H1 (cell line): ENCODE measurements at regions not wholly inside any gene's neighbourhood (a gene's known extent, or its start where the extent isn't known, plus 50 kb on each side); places are given as distances from the start of the nearest gene placed in this dataset.

Experiments used
- CTCF ChIA-PET: fragments of 300-600 bp; sonication (Branson Sonifier 250); formaldehyde crosslinking; loops from one replicate; lab custom pipeline; 2021; ENCODE audit not compliant: partially characterized antibody; lab: Charles Lee
- POLR2A ChIA-PET: fragments of 300-600 bp; sonication (Branson Sonifier 250); formaldehyde crosslinking; loops from one replicate; lab custom pipeline; 2021; ENCODE audit warnings: inconsistent platforms; ENCODE audit not compliant: partially characterized antibody; lab: Charles Lee
- DNase-seq, 2 experiments: peaks; one replicate each; pipeline versions ENCODE4 v3.0.0 to v3.0.0-alpha.2; 2010 to 2022; ENCODE audit warnings: low spot score in 2 of 2, low read depth in 1 of 2, mixed read lengths in 1 of 2
- FAIRE-seq: peaks from 2 replicates; lab custom pipeline; 2011; peaks lifted over from hg19 to GRCh38; lab: Jason Lieb, UNC
- H2AFZ ChIP-seq: 2 replicates; pipeline ENCODE4 v1.8.1; 2012; ENCODE audit warnings: low read length, inconsistent platforms
- H2AK5ac ChIP-seq: 2 replicates; pipeline ENCODE4 v1.6.1; 2013; ENCODE audit warnings: low read depth, low read length
- H2BK120ac ChIP-seq: replicated peaks from 2 replicates; pipeline ENCODE3; 2013; ENCODE audit warnings: low read depth, low read length, inconsistent platforms
- H2BK12ac ChIP-seq: 2 replicates; pipeline ENCODE4 v1.6.1; 2013; ENCODE audit warnings: low read depth, low read length
- H2BK15ac ChIP-seq: 2 replicates; pipeline ENCODE4 v1.6.1; 2013; ENCODE audit warnings: low read length
- H2BK20ac ChIP-seq: 2 replicates; pipeline ENCODE4 v1.6.1; 2013; ENCODE audit warnings: low read length
- H2BK5ac ChIP-seq: 2 replicates; pipeline ENCODE4 v1.6.1; 2013; ENCODE audit warnings: low read depth, low read length
- H3K14ac ChIP-seq: 2 replicates; pipeline ENCODE4 v1.6.1; 2013; ENCODE audit warnings: inconsistent platforms; ENCODE audit not compliant: insufficient read length
- H3K18ac ChIP-seq: 2 replicates; pipeline ENCODE4 v1.6.1; 2013; ENCODE audit warnings: low read length; ENCODE audit errors: extremely low read depth
- H3K23ac ChIP-seq: 2 replicates; pipeline ENCODE4 v1.6.1; 2013; ENCODE audit warnings: inconsistent platforms; ENCODE audit not compliant: insufficient read length
- H3K23me2 ChIP-seq: 2 replicates; pipeline ENCODE4 v1.6.1; 2013; ENCODE audit warnings: low read depth, low read length
- H3K27ac ChIP-seq: 2 replicates; pipeline ENCODE4 v1.6.1; 2011; ENCODE audit warnings: low read depth, low read length, inconsistent platforms
- H3K27me3 ChIP-seq, 4 experiments: replicated peaks in 1 of 4; 1 replicate in 1 of 4; 2 replicates in 3 of 4; pipeline versions ENCODE4 v1.6.1 to v1.8.1; 2011 to 2013; ENCODE audit warnings: low read length in 3 of 4, mild to moderate bottlenecking in 3 of 4, inconsistent platforms in 2 of 4, mixed read lengths in 2 of 4, moderate library complexity in 1 of 4; ENCODE audit not compliant: control insufficient read depth in 3 of 4, insufficient read depth in 3 of 4; ENCODE audit errors: extremely low read depth in 1 of 4
- H3K36me3 ChIP-seq, 4 experiments: 2 replicates each; pipeline versions ENCODE4 v1.6.1 to v1.8.1; 2011 to 2013; ENCODE audit warnings: mild to moderate bottlenecking in 4 of 4, low read length in 3 of 4, moderate library complexity in 2 of 4, control low read depth in 1 of 4, inconsistent platforms in 1 of 4; ENCODE audit not compliant: insufficient read depth in 4 of 4, control insufficient read depth in 2 of 4
- H3K4ac ChIP-seq: replicated peaks from 2 replicates; pipeline ENCODE3; 2013; ENCODE audit warnings: low read length, low read depth, mixed read lengths, inconsistent platforms; ENCODE audit not compliant: insufficient read length
- H3K4me1 ChIP-seq, 4 experiments: replicated peaks in 1 of 4; 1 replicate in 1 of 4; 2 replicates in 3 of 4; pipeline versions ENCODE4 v1.6.1 to v1.8.1; 2011 to 2013; ENCODE audit warnings: low read length in 3 of 4, inconsistent platforms in 2 of 4, mixed read lengths in 1 of 4; ENCODE audit not compliant: insufficient read depth in 4 of 4, control insufficient read depth in 3 of 4
- H3K4me2 ChIP-seq, 2 experiments: 2 replicates each; pipeline versions ENCODE4 v1.6.1 to v1.8.1; 2011 to 2013; ENCODE audit warnings: low read depth in 2 of 2, low read length in 2 of 2, control low read depth in 1 of 2, inconsistent platforms in 1 of 2, mild to moderate bottlenecking in 1 of 2; ENCODE audit not compliant: insufficient read depth in 1 of 2
- H3K4me3 ChIP-seq, 4 experiments: fragments of 200-600, 300-600 bp in 1 of 4; sonication (generic), shearing (Covaris generic), sonication (Bioruptor Twin) in 1 of 4; 2 replicates each; pipeline versions ENCODE4 v1.5.1 to v1.8.1; 2011 to 2016; ENCODE audit warnings: low read length in 4 of 4, low read depth in 3 of 4, control low read depth in 2 of 4, inconsistent platforms in 2 of 4, mild to moderate bottlenecking in 2 of 4, mixed read lengths in 1 of 4, moderate library complexity in 1 of 4; ENCODE audit not compliant: insufficient read depth in 2 of 4; ENCODE audit errors: extremely low read depth in 1 of 4
- H3K56ac ChIP-seq: replicated peaks from 2 replicates; pipeline ENCODE3; 2013; ENCODE audit warnings: low read depth, mild to moderate bottlenecking, mixed read lengths, low read length, inconsistent platforms; ENCODE audit not compliant: insufficient read length
- H3K79me1 ChIP-seq: 2 replicates; pipeline ENCODE4 v1.6.1; 2013; ENCODE audit warnings: low read depth, low read length, control low read depth
- H3K79me2 ChIP-seq, 2 experiments: 2 replicates each; pipeline versions ENCODE4 v1.6.1 to v1.8.1; 2012 to 2013; ENCODE audit warnings: low read length in 2 of 2, mild to moderate bottlenecking in 2 of 2, inconsistent platforms in 1 of 2; ENCODE audit not compliant: insufficient read depth in 2 of 2, control insufficient read depth in 1 of 2
- H3K9ac ChIP-seq, 4 experiments: replicated peaks in 1 of 4; 1 replicate in 1 of 4; 2 replicates in 3 of 4; pipeline versions ENCODE4 v1.6.1 to v1.8.1; 2011 to 2013; ENCODE audit warnings: low read depth in 3 of 4, low read length in 3 of 4, control low read depth in 2 of 4, mild to moderate bottlenecking in 2 of 4, moderate library complexity in 2 of 4, inconsistent platforms in 1 of 4; ENCODE audit errors: extremely low read depth in 1 of 4
- H3K9me3 ChIP-seq, 2 experiments: 2 replicates each; pipeline versions ENCODE4 v1.6.1 to v1.8.1; 2012 to 2013; ENCODE audit warnings: mild to moderate bottlenecking in 2 of 2, moderate library complexity in 2 of 2, control low read depth in 1 of 2, inconsistent platforms in 1 of 2, low read depth in 1 of 2, low read length in 1 of 2, mixed read lengths in 1 of 2; ENCODE audit not compliant: insufficient read depth in 2 of 2
- H4K20me1 ChIP-seq, 2 experiments: replicated peaks in 1 of 2; 2 replicates each; pipeline versions ENCODE3 to v1.8.1; 2011 to 2013; ENCODE audit warnings: inconsistent platforms in 2 of 2, low read length in 2 of 2, mild to moderate bottlenecking in 1 of 2; ENCODE audit not compliant: insufficient read depth in 2 of 2, control insufficient read depth in 1 of 2
- H4K5ac ChIP-seq: 2 replicates; pipeline ENCODE4 v1.6.1; 2013; ENCODE audit warnings: low read length, low read depth, mixed read lengths, inconsistent platforms; ENCODE audit not compliant: insufficient read length
- H4K8ac ChIP-seq: 2 replicates; pipeline ENCODE4 v1.8.0; 2013; ENCODE audit warnings: mild to moderate bottlenecking, moderate library complexity, low read length, inconsistent platforms; ENCODE audit not compliant: insufficient read depth; ENCODE audit errors: extremely low read depth
- H4K91ac ChIP-seq: replicated peaks from 2 replicates; pipeline ENCODE3; 2013; ENCODE audit warnings: low read length, mixed read lengths, inconsistent platforms; ENCODE audit not compliant: insufficient read length
- BACH1 ChIP-seq: IDR thresholded peaks from 2 replicates; pipeline ENCODE4 v1.6.1; 2012; ENCODE audit warnings: low read length, improper control_type of control experiment
- BCL11A ChIP-seq, 2 experiments: IDR thresholded peaks; one replicate each; pipeline ENCODE4 v1.6.1; 2011; ENCODE audit warnings: low read depth in 2 of 2, low read length in 2 of 2, mild to moderate bottlenecking in 2 of 2
- HDAC6 ChIP-seq: IDR thresholded peaks from one replicate; pipeline ENCODE4 v1.7.1; 2012; ENCODE audit warnings: low read depth, mild to moderate bottlenecking, inconsistent platforms, low read length, moderate library complexity
- SAP30 ChIP-seq: fragments of 300-600 bp; sonication (generic); IDR thresholded peaks from 2 replicates; pipeline ENCODE4 v1.7.1; 2012; ENCODE audit warnings: low read length, moderate library complexity, mild to moderate bottlenecking, inconsistent platforms; ENCODE audit not compliant: insufficient read depth, insufficient replicate concordance
- WGBS, 2 experiments: shearing (Covaris generic) in 1 of 2; methylation state at CpG; one replicate each; pipeline versions ENCODE4 v1.1.6 to v1.1.7; 2013 to 2015; ENCODE audit warnings: low lambda C conversion rate in 2 of 2, mixed read lengths in 2 of 2, inconsistent platforms in 1 of 2, low coverage in 1 of 2, missing lambda C conversion rate in 1 of 2; ENCODE audit not compliant: insufficient replicate concordance in 2 of 2, insufficient coverage in 1 of 2, insufficient read length in 1 of 2; ENCODE audit errors: extremely low coverage in 1 of 2, missing lambda C conversion rate in 1 of 2; 5-methylcytosine and 5-hydroxymethylcytosine counted together
- TF ChIP-seq, protein P1 (sequence below): IDR thresholded peaks from 2 replicates; pipeline ENCODE4 v1.6.1; 2012; ENCODE audit warnings: inconsistent platforms

DNA sequence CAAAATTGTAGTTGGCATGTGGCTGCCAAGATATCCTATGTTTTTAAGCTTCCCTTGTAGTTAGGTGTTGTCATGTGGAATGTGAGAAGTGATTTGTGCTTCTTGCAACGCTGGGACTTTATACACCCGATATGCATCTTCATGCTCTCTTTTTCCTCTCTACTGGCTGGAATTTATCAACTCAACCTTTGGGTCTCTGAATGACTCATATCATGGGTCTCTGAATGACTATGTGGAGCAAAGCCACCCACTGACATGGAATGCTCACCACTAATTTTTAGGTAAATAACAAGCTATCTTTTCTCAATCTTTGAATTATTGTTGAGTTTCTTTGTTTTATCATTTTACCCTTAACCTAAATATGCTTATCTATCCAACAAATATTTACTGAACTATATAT, 144.6 kb downstream of the ATP23 start:
- Histone ChIP-seq H3K27ac (no peak overlapping the region), H3K23me2 (no peaks in the 10 kb centered on the region), H4K91ac (no peak overlapping the region), H3K14ac (no peak overlapping the region), H3K27me3 (no peaks in the 10 kb centered on the region), H2BK120ac (no peak overlapping the region), H3K23ac (no peak overlapping the region), H3K9ac (no peak overlapping the region), H4K20me1 (no peaks in the 10 kb centered on the region), H3K4ac (no peak overlapping the region), H3K9me3 (no peaks in the 10 kb centered on the region; a peak in 1 of 4 replicates), H3K4me1 (0 out of 7 replicates have a peak, but pooled peaks cover 0 to 4% (median 0%) of the 10 kb centered on the region in 4 experiments), H2BK12ac (no peak overlapping the region), H3K79me2 (no peaks in the 10 kb centered on the region), H3K4me2 (no peak overlapping the region), H2BK5ac (no peak overlapping the region), H3K18ac (no peak overlapping the region), H3K36me3 (no peaks in the 10 kb centered on the region), H2BK20ac (no peak overlapping the region), H2AFZ (no peak overlapping the region), H2BK15ac (no peak overlapping the region), H4K8ac (no peak overlapping the region), H3K79me1 (no peaks in the 10 kb centered on the region), H3K56ac (no peak overlapping the region), H3K4me3 (no peak overlapping the region), H4K5ac (no peak overlapping the region), H2AK5ac (no peak overlapping the region)
- no peak for TF ChIP-seq BACH1
- no peak for TF ChIP-seq SAP30
- no peak for TF ChIP-seq BCL11A (IDR thresholded peaks at IDR 0.05; ENCODE audit: low read depth in 2 of 2, low read length in 2 of 2)
- TF ChIP-seq HDAC6: no peak
- TF ChIP-seq, protein P1, sequence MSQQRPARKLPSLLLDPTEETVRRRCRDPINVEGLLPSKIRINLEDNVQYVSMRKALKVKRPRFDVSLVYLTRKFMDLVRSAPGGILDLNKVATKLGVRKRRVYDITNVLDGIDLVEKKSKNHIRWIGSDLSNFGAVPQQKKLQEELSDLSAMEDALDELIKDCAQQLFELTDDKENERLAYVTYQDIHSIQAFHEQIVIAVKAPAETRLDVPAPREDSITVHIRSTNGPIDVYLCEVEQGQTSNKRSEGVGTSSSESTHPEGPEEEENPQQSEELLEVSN: no peak
- POLR2A ChIA-PET: no interaction called here
- no peak for FAIRE-seq
- DNase-seq: no peak
- 91% methylated on average over 2 of the region's 2 CpGs; no CpG with 5 or more reads in 1 of the 2 experiments for WGBS, 2 experiments
- CTCF ChIA-PET: no interaction called here
